Endothelial cell (in vitro differentiated cells): ENCODE measurements at regions not wholly inside any gene's neighbourhood (a gene's known extent, or its start where the extent isn't known, plus 50 kb on each side); places are given as distances from the start of the nearest gene placed in this dataset.

Experiments used
- DNase-seq: peaks from one replicate; pipeline ENCODE4 v3.0.0; 2021; ENCODE audit warnings: low spot score
- H3K27ac Mint-ChIP-seq: one replicate; pipeline ENCODE4 v1.8.0; 2021; ENCODE audit warnings: mixed read lengths, inconsistent platforms; ENCODE audit not compliant: unreplicated experiment
- H3K27me3 Mint-ChIP-seq: one replicate; pipeline ENCODE4 v1.8.0; 2021; ENCODE audit warnings: mild to moderate bottlenecking, moderate library complexity, mixed read lengths, inconsistent platforms; ENCODE audit not compliant: unreplicated experiment
- H3K36me3 Mint-ChIP-seq: one replicate; pipeline ENCODE4 v1.8.0; 2021; ENCODE audit warnings: mild to moderate bottlenecking, low read depth, mixed read lengths, inconsistent platforms; ENCODE audit not compliant: unreplicated experiment
- H3K4me1 Mint-ChIP-seq: one replicate; pipeline ENCODE4 v1.8.0; 2021; ENCODE audit warnings: mild to moderate bottlenecking, mixed read lengths, inconsistent platforms; ENCODE audit not compliant: unreplicated experiment
- H3K4me3 Mint-ChIP-seq: one replicate; pipeline ENCODE4 v1.8.0; 2021; ENCODE audit warnings: mild to moderate bottlenecking, mixed read lengths, inconsistent platforms; ENCODE audit not compliant: unreplicated experiment
- H3K9me3 Mint-ChIP-seq: one replicate; pipeline ENCODE4 v1.8.0; 2021; ENCODE audit warnings: mixed read lengths, inconsistent platforms; ENCODE audit not compliant: unreplicated experiment
- TF ChIP-seq, protein P1 (sequence below): fragments of 200-600 bp; sonication (generic); IDR thresholded peaks from one replicate; pipeline ENCODE4 v1.5.0; 2021; ENCODE audit warnings: antibody characterized with exemption; ENCODE audit not compliant: unreplicated experiment

DNA sequence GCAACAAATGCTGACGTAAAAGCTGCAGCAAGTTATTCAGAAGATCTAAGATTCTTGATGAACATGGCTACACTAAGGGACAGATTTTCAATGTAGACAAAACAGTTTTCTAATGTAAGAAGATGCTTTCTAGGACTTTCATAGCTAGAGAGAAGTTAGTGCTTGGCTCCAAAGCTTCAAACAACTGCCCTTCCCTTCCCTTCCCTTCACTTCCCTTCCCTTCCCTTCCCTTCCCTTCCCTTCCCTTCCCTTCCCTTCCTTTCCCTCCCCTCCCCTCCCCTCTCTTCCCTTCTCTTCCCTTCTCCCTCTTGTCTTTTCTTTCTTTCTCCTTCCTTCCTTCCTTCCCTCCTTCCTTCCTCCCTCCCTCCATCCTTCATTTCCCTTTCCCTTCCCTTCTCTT, 365.3 kb upstream of the ADGRL4 start:
- TF ChIP-seq, protein P1, sequence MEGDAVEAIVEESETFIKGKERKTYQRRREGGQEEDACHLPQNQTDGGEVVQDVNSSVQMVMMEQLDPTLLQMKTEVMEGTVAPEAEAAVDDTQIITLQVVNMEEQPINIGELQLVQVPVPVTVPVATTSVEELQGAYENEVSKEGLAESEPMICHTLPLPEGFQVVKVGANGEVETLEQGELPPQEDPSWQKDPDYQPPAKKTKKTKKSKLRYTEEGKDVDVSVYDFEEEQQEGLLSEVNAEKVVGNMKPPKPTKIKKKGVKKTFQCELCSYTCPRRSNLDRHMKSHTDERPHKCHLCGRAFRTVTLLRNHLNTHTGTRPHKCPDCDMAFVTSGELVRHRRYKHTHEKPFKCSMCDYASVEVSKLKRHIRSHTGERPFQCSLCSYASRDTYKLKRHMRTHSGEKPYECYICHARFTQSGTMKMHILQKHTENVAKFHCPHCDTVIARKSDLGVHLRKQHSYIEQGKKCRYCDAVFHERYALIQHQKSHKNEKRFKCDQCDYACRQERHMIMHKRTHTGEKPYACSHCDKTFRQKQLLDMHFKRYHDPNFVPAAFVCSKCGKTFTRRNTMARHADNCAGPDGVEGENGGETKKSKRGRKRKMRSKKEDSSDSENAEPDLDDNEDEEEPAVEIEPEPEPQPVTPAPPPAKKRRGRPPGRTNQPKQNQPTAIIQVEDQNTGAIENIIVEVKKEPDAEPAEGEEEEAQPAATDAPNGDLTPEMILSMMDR, result no peak
- Mint-ChIP-seq H3K9me3 (no peaks in the 10 kb centered on the region), H3K27ac (no peak overlapping the region), H3K4me1 (no peaks in the 10 kb centered on the region), H3K4me3 (no peak overlapping the region), H3K27me3 (no peaks in the 10 kb centered on the region), H3K36me3 (no peaks in the 10 kb centered on the region)
- DNase-seq, result no peak

DNA sequence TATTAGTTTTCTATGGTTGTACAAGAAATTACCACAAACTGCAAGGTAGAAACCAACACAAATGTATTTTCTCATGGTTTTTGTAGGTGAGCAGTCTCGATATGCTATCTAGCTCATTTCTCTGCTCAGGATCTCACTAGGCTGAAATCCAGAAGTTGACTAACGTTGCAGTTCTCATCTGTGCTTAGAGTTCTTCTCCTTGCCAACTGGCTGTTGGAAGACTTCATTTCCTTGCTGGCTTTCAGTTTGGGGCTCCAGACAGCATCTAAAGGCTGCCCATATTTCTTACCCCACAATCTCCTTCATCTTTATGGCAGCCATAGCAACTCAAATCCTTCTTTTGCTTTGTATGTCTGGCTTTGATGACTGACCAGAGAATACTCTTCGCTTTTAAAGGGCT, 362.6 kb upstream of the ADGRL4 start:
- Mint-ChIP-seq H3K4me3 (no peak overlapping the region), H3K36me3 (no peaks in the 10 kb centered on the region), H3K9me3 (no peaks in the 10 kb centered on the region), H3K27me3 (no peaks in the 10 kb centered on the region), H3K27ac (no peak overlapping the region), H3K4me1 (no peaks in the 10 kb centered on the region)
- no peak for DNase-seq
- TF ChIP-seq, protein P1, result no peak

DNA sequence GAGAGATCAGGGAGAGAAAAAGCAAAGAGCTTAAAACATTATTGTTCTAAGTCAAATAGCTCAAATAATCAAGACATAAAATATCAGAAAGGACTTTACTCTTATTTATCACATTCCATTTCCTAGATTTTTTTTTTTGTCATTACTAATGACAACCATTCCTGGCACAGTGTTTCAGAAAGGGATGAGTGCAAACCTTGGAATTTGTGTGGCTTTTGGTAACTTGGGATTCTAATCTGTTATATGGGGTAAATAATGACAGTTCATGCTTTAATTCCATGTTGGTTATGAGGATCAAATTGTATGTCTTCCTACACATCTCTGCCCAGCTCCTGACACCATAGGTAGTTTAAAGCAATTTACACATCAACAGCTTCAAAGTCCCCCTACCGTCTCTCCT, 358.4 kb upstream of the ADGRL4 start:
- Mint-ChIP-seq H3K27me3 (no peaks in the 10 kb centered on the region), H3K4me3 (no peak overlapping the region), H3K36me3 (no peaks in the 10 kb centered on the region), H3K27ac (no peak overlapping the region), H3K4me1 (no peaks in the 10 kb centered on the region), H3K9me3 (no peaks in the 10 kb centered on the region)
- DNase-seq, result no peak
- TF ChIP-seq, protein P1, result no peak

DNA sequence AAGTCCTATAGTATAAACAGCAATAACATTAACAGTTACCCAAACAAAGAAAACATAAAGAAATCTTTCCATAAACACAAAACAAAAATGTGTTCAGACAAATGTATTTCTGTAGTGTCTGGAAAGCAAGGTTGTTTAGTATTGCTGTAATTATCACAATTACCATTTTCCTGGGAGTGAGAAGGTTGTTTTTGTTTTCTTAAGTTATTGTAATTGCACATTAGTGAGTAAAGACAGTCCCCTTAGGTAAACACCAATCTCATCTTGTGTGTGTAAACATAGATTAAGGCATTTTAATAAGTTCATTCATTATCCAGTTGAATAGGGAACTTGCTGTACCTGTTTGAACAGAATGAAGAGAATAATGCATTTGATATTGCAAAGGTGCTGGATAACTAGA, 356.9 kb upstream of the ADGRL4 start:
- TF ChIP-seq, protein P1, result no peak
- Mint-ChIP-seq H3K4me1 (no peaks in the 10 kb centered on the region), H3K36me3 (no peaks in the 10 kb centered on the region), H3K27ac (no peak overlapping the region), H3K27me3 (no peaks in the 10 kb centered on the region), H3K4me3 (no peak overlapping the region), H3K9me3 (no peaks in the 10 kb centered on the region)
- no peak for DNase-seq

DNA sequence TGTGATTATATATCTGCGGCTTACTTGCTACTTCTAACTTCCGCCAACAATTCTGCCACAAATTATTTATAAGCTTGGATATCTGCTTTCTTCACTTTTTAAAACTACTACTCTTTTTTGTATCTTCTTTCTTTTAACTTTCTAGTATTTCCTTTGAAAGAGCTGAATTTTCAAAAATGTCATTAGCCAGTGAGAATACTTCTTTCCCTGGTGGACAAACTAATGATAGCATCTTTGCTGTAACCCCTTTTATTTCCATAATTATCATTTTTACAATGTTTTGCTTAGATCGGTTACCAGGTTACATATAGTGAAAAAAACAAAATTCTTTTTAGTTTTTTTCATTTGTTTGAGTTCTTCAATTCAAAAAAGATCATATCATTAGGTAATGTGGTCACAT, 355.9 kb upstream of the ADGRL4 start:
- Mint-ChIP-seq H3K27ac (no peak overlapping the region), H3K4me3 (no peak overlapping the region), H3K4me1 (no peaks in the 10 kb centered on the region), H3K36me3 (no peaks in the 10 kb centered on the region), H3K9me3 (no peaks in the 10 kb centered on the region), H3K27me3 (no peaks in the 10 kb centered on the region)
- no peak for DNase-seq
- TF ChIP-seq, protein P1, result peak; percentile 49
